HUDEP-2 (cell line): ENCODE measurements at regions not wholly inside any gene's neighbourhood (a gene's known extent, or its start where the extent isn't known, plus 50 kb on each side); places are given as distances from the start of the nearest gene placed in this dataset.

Source experiments
- DNase-seq, 76 experiments: peaks; one replicate each; lab custom pipeline; 2025; ENCODE audit not compliant: unreplicated experiment in 76 of 76; lab: John Stamatoyannopoulos, UW

GRCh38 chr10:128875956-128876736 is 590.9 kb upstream of the MGMT start:
- no peak for DNase-seq

- no peak for DNase-seq
Observed at GRCh38 chr10:128877141-128877540, 589.9 kb upstream of the MGMT start.

GRCh38 chr10:128877936-128878335 is 589.1 kb upstream of the MGMT start:
- DNase-seq: no peak

DNA sequence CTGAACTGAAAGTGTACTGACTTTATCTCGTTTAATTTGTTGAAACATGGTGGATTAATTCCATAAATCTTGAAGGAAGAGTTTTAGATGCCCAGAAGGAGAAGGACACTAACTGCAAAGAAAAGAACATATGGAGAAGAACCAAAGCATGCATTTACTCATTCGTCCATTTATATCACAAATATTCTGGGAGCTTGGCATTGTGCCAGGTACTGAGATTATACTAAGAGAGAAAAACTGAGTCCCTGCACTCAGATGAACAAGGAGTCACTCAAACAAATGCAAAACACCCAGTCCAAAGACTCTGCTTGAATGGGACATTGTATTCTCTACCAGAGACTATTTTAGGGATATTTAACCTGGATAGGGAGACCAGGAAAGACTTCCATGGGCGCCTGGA is 588.0 kb upstream of the MGMT start:
- no peak for DNase-seq

DNA sequence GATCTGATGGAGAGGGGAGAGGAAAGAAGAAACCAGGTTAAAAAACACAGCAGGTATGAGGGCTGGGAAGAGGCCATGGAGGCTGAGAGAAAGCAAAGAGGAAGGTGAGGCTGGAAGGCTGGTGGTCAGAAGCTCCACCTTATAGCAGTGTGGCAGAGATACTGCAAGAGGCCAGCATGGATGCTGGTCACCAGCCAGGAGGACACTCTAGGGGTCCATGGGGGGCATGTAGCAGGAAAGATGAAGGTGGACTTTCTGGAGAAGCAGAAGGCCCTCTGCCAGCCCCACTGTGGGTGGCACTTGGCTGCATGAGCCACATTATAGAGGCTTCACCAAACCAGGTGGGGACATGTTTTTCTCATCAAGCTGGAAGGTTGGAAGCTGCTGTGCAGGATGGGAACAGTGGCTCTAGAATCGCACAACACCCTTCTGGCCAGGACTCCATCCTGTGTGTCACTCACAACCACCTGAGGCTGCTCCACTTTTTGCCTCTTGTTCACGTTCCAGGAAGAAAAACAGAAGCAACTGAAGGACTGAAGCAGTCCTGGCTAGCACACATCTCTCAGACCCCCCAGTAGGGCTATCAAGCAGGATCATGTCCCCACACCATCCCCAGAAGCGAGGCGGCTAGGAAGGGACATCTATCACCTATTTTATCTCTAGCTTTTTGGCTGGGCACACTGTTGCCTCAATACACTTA is 587.5 kb upstream of the MGMT start:
- no peak for DNase-seq

DNA sequence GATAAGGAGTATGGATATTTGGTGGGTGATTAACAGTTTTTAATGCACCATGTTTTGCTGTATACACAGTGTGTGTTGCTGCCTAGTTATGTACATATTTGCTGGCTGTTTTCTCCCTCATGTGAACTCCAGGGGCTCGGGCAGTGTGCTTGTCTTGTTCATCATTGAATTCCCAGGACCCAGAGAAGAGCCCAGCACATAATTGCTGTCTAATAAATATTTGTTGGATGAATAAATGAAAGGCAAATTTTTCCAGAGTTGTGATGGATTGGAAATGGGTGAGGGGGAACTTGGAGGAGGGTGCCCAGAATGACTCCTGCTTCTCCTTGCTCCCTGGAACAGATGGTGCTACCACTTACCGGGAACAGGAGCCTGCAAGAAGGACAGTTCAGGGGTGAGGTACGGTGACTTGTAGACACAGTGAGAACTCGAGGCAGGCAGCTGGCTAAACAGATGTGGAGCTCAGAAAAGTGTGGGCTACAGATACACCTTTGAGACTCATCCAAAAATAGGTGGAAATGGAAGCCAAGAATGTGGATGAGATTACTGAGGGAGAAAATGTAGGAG is 586.8 kb upstream of the MGMT start:
- no peak for DNase-seq

- DNase-seq: no peak
Observed at GRCh38 chr10:128881086-128881485, 586.0 kb upstream of the MGMT start.

DNA sequence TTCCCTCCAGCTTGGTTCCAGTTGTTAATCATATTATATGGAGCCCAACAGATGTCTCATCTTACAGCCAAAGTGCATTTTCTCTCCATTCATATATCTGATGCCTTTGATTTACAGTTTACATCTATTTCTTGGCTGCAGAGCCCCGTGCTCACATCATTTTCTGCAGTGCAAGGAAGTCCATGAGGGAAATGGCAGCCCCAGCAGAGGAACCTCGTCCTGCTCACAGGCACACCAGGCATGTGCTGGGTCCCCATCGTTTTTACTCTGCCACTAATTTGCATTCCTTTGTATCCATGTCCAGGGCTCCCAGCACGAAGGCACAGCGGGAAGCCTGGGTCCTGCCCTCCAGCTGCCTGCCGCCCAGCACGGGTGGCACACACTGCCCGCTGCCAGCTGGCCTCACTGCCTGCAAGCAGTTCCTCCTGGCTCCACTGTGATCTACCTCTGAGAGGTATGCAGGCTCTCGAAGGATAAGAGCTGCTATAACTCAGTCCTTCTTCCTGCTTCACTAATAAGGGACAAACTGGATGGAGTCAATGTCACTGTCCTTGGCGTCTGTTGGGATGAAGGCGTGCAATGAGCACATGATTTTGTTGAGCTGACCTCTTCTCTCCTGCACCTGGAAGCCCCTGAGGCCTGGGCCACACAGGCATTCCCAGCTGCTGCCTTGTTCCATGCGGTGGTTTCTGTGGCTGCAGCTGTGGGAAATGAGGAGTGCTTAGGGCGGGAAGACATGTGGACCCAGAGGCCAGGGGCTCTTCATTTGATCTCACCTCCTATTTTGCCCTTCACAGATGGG is 583.6 kb upstream of the MGMT start:
- no peak for DNase-seq

GRCh38 chr10:128884033-128884425 is 583.0 kb upstream of the MGMT start:
- DNase-seq: no peak

DNA sequence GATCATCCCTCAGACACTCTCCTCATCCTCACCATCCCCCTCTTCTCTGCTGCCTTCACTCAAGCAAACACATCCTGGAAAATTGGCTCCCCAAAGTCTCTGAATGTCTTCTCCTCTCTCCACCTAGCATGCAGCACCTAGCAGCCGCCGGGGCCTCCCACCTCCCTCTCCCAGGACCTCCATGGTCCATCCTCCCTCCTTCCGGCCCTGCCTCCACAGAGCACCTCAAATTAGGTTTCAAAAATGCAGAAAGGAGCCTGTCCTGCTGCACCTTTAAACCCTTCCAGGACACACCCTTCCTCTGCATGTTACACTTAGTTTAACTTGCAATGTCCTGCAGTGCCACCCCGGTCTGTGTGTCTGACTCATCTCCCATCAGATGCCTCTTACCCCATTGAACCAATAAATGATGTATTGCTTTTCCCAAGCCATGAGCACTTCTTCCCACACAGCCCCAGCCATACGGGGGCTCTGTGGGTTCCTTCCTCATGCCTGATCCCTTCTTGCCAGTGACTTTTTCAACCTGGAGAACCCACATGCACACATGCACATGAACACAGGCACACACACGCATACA is 582.5 kb upstream of the MGMT start:
- DNase-seq: no peak

DNA sequence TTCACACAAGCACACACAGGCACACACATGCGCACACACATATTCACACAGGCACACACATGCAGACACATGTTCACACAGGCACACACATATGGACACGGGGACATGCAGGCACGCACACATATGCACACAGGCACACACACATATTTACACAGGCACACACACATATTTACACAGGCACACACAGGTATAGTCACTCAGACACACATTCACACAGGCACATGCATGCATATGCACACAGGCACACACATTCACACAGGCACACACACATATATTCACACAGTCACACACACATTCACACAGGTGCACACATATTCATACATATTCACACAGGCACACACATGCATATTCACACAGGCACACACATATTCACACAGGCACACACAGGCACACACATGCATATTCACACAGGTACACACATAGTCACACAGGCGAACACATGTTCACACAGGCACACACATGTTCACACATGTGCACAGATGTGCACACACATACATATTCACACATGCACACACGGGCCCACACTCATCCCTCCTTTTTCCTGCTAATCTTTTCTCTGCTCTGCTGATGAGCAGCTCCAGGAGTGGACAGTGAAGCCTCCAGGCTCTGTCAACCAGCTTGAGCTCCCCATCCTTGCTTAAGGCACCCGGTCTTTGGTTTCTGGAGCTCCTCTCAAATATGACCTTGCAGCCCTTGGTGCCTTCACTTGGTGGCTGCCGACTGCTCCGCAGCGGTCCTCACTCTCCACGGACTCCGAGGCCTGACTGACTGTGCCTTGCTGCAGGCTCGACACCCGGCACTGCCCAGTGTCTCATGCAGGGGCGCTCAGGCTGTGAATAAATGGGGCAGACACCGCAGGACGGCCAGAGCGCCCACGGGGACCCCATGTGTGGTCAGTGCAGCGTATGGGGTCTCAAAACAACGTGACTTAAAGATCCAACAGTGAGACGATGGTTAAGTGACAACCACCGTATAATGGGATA is 581.2 kb upstream of the MGMT start:
- DNase-seq: no peak

- no peak for DNase-seq
Observed at GRCh38 chr10:128887856-128888255, 579.2 kb upstream of the MGMT start.

DNA sequence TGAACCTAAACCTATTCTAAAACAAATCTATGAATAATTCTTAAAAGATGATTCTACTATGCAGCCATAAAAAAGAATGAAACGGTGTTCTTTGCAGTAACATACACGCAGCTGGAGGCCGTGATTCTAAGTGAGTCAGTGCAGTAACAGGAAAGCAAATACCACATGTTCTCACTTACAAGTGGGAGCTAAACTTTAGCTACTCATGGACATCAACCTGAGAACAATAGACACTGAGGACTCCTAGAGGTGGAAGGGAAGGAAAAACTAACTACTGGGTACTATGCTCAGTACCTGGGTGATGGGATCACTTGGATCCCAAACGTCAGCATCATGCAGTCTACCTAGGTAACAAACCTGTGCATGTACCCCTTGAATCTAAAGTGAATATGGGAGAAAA is 575.0 kb upstream of the MGMT start:
- no peak for DNase-seq

GRCh38 chr10:128894641-128895040 is 572.4 kb upstream of the MGMT start:
- DNase-seq: no peak

- no peak for DNase-seq
Observed at GRCh38 chr10:128895473-128895872, 571.6 kb upstream of the MGMT start.

DNA sequence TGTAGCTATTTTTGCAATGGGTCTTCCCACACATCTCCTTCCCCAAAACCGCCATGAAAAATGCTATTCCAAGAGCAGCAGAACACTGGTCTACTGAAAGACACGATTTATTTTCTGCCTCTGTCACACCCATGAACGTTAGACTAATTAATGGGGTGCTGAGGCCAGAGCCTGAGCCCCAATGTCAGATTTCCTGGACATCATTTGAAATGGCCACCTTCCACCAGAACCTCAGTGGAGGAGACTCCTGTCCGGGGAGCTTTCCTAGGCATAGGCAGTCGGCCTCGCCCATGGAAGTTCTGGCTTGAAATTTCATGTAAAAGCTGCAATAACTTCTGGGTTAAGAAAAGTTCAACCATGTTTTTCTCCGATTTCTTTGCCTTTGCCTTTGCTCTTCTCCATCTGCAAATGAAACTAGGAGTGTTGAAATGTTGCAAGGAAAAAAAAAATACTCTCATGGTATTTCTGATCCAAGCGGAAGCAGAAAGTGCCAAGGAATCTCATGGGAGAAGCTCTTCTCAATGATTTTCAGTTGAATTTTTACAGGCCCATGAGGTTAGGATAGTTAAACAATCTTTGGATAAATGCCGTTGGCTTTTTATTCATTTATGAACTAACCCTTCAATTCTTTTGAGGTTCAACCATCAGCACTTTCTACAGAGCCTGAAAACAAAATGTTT is 570.8 kb upstream of the MGMT start:
- no peak for DNase-seq

- no peak for DNase-seq
Observed at GRCh38 chr10:128896963-128897362, 570.1 kb upstream of the MGMT start.

DNA sequence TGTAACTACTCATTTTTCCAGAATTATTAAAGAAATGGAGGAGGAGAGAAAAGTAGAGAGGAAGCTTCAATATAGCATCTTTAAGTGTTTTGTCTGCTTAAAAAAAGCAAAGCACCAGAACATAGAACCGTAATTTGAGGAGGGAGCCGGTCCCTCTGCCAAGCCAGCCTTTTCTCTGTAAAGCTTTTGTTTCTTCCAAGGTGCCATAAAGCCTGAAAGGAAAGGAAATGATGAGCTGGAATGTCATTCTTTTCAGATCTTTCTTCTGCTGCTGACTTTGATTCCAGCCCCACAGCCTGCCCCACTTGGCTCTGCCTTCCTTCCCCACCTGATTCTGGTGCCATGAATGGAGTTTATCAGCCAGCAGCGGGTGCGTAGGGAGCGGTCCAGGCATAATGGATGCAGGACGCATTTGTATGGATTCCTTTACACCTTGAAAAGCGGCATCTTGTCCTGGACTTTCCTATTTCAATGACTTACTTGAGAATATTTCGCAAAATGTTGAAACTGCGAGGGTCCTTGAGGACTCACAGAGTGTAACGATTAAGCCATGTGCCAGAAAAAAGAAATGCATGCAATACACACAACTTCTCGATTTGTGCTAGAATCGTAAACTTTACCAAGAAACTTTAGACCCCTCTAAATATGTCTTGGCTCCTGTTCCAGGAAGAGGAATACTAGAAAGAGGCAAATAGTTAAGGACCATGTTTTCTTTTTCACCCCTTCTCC is 569.5 kb upstream of the MGMT start:
- no peak for DNase-seq
